NCI-H460 (cell line): ENCODE measurements at regions not wholly inside any gene's neighbourhood (a gene's known extent, or its start where the extent isn't known, plus 50 kb on each side); places are given as distances from the start of the nearest gene placed in this dataset.
"Not testable (repeated sequence)": the region's sequence is repeated elsewhere in the genome, so short reads cannot be mapped to it uniquely, and the experiment has no call there.

Experiments used
- DNase-seq: peaks from one replicate; pipeline ENCODE4 v3.0.0-alpha.2; 2016; ENCODE audit warnings: low read depth; ENCODE audit errors: extremely low read depth

- DNase-seq = no peak
Measured at GRCh38 chrX:13188731-13189309, 131.0 kb downstream of the ATXN3L start.

DNA sequence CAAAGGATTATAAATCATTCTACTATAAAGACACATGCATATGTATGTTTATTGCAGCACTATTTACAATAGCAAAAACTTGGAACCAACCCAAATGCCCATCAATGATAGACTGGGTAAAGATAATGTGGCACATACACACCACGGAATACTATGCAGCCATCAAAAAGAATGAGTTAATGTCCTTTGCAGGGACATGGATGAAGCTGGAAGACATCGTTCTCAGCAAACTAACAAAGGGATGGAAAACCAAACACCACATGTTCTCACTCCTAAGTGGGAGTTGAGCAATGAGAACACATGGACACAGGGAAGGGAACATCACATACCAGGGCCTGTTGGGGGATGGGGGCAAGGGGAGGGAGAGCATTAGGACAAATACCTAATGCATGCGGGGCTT, 133.2 kb downstream of the ATXN3L start:
- not testable (repeated sequence) for DNase-seq

GRCh38 chrX:13180807-13181206, 136.4 kb upstream of the FAM9C start:
- no peak for DNase-seq

DNA sequence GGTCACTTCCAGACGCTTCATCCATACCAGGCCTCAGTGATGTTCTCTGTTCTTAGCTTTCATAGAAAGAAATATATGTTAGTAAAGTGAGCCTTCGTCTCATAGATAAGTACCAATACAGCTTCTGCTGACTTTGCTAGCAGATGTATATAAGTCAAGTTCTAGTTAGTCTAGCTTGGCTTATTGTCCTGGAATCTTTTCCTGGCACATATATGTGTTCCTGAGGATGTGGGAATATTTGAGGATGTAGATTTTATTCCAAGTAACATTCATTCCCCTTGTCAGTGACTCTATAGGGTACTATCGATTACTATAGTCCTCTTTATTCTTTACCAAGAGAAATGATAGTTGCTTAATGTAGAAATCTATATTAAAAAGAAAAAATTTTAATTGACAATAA, 135.2 kb upstream of the FAM9C start:
- no peak for DNase-seq

GRCh38 chrX:13179100-13179499, 134.7 kb upstream of the FAM9C start:
- DNase-seq = no peak

GRCh38 chrX:13177921-13178566, 133.6 kb upstream of the FAM9C start:
- no peak for DNase-seq

DNA sequence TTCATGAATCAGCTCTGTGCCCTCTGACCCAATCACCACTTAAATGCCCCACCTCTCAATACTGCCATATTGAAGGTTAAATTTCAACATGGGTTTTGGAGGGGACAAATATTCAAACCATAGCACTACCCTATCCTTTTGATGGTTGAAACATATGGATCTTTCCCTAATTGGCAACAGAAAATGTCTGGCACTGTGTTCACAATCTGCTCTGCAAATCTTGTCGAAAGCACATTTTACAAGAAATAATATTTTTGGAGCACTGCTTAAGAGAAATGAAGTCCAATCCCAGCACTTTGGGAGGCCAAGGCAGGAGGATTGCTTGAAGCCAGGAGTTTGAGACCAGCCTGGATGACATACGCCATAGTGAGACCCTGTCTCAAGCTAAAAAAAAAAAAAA, 130.6 kb upstream of the FAM9C start:
- no peak for DNase-seq

DNA sequence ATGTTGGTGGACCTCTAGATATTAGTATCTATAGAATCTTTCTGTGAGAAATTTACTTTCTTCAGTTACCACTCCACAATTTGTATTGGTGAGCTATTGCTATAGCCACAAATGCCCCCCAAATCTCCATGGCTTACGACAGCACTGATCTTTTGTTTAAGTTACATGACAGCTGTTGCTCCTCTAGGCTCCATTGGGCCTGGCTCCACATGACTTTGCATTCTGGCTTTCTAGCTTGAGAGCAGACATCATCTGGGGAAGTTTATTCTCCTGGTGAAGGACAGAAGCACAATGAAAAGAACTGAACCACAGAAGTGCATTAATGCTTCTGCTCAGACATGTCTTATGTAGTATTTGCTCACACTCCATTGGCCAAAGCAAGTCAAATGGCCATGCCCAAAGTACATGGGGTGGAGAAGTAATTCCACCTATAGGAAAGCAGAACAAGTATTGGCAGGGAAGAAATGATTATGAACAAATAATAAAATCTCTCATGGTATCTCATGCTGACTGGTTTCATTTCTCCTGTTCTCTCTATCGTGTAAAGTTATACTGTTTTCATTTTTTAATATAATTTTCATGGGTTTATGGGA, 126.6 kb upstream of the FAM9C start:
- DNase-seq = no peak

- no peak for DNase-seq
Measured at GRCh38 chrX:13169684-13170083, 125.3 kb upstream of the FAM9C start.

DNA sequence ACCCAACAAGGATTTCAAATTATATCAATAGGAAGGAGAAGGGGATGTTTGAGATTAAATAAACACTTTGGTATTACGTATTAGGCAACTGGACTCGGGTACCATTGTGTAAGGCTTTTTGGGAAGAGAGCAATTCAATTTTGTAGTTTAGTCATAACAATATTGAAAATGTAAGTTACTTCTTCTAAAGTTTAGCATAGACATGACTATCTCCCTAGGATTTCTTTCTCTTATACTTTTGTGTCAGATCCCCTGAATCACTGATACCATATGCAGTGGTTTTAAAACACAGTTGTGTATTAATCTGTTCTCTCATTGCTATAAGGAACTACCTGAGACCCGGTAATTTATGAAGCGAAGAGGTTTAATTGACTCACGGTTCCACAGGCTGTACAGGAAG, 123.8 kb upstream of the FAM9C start:
- no peak for DNase-seq

DNA sequence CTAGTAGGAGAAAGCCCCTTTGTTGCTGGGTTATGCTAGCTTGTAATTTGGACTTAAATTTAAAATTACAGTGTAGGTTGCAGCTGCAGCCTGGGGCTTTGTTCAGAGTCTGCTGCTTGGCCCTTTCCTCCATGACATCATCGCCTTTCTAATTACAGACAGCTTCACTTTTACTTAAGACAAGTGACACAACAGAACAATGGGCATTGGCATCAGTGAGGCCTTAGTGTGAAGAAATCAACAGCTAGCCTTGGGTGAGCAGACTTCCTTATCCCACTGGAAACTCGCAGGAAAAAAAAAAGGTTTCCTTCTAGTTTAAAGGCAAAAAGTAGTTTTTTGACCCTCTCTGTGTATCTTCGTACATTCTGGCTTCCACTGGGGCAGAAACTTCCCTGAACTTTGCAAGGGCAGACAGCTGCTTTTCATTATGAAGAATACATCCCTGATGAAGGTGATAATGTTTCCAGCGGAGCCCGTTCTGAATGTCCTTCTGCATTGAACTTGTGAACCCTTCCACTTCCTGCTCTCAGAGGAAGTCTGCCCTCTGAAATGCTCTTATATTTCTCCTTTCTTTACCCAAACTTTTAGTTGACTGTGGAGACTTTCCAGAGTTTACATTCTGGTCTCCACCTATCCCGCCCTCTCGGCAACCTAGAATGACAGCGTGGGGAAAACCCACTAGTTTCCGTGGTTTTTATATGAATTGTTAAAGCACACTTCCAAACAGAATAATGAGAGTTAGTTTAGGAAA, 123.2 kb upstream of the FAM9C start:
- DNase-seq = no peak

- no peak for DNase-seq
Measured at GRCh38 chrX:13165266-13166189, 121.1 kb upstream of the FAM9C start.

DNA sequence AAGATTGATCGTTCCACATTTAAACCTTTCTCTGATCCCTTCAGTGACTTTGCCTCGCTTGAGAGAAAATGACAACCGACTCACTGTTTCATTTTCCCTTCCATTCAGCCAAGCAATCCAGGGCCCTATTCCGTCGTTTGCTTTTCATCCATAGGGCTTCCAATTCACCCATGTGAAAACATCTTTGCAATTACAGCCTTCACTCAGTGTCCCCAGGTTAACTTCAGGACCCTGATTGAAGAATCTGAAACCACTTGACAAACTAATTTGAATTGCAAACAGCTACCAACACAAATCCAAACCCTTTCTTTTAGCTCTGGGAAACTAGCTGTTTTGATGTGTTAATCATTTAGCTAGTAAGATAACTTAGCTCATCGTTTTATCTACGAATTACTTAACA, 120.2 kb upstream of the FAM9C start:
- DNase-seq = no peak

DNA sequence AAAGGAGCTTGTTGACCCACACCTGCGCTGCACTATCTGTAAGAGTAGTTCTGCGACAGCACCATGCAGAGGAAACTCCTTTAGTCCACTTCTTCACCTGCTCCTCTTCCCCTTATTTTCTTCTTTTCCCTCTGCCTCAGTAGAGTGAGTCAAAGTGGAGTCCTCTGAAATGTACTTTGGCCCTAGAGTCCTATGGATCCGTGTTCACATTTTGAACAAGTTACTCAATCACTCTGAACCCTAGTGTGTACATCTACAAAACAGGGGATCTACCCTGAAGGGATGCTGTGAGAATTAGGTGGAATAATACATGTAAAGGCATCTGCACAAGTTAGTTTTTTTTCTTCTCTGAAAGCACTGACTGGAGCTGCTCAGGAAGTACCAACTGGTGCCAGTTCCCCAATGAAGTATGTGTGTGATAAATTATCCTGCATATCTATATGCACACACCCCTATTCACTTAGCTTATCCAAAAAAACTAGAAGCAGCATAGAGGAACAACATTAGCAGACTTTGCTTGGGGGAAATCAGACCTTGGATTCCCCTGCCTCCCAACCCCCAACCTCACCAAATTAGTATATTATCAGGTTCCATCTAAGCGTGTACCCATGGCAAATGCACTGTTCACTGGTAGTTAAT, 118.5 kb upstream of the FAM9C start:
- no peak for DNase-seq

DNA sequence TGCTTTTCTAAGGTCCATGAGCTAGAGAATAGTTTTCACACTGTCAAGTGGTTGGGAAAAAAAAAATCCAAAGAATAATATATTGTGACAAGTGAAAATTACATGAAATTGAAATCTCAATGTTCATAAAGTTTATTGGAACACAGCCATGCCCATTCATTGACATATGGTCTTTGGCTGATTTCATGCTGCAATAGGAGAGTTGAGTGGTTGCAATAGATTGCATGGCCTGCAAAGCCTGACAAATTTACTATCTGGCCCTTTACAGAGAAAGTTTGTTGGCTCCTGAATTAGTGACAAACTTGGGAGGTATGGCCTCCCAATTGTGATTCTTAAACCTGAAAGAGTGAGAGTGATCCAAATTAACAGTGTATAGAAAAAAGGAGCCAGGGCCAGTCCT, 115.5 kb upstream of the FAM9C start:
- DNase-seq = no peak

DNA sequence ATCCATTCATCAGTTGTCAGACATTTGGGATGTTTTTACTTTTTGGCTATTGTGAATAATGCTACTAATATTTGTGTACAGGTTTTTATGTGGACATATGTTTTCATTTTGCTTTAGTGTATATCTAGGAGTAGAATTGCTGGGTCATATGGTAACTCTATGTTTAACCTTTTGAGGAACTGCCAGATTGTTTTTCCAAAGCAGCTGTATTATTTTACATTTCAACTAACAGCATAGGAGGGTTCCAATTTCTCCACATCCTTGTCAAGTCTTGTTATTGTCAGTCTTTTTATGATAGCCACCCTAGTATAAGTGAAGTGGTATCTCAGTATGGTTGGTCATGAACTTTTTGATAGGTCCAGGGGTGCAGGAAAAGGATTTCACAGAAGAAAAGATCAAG, 114.5 kb upstream of the FAM9C start:
- no peak for DNase-seq

DNA sequence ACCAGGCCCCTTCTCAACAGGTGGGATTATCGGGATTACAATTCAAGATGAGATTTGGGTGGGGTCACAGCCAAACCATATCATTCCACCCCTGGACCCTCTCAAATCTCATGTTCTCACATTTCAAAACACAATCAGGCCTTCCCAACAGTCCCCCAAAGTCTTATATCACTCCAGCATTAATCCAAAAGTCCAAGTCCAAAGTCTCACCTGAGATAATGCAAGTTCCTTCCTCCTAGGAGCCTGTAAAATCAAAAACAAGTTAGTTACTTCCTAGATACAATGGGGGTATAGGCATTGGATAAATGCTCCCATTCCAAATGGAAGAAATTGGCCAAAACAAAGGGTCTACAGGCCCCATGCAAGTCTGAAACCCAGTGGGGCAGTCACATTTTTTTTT, 111.1 kb upstream of the FAM9C start:
- not testable (repeated sequence) for DNase-seq

DNA sequence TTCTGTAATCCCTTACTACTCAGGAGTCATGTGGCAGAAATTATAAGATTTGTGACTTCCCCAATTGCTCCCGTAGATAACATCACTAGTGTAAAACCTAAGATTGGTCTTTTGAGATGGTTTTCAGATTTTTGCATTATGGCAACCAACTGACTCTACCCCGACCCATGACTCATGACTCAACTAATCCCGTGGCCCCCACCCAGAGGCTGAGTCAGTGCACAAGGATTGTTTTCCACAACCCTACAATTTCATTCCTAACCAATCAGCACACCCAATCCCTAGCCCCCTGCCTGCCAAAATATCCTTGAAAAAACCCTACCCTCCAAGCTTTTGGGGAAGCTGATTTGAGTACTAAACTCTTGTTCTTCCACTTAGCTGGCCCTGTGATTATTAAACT, 109.4 kb upstream of the FAM9C start:
- no peak for DNase-seq

DNA sequence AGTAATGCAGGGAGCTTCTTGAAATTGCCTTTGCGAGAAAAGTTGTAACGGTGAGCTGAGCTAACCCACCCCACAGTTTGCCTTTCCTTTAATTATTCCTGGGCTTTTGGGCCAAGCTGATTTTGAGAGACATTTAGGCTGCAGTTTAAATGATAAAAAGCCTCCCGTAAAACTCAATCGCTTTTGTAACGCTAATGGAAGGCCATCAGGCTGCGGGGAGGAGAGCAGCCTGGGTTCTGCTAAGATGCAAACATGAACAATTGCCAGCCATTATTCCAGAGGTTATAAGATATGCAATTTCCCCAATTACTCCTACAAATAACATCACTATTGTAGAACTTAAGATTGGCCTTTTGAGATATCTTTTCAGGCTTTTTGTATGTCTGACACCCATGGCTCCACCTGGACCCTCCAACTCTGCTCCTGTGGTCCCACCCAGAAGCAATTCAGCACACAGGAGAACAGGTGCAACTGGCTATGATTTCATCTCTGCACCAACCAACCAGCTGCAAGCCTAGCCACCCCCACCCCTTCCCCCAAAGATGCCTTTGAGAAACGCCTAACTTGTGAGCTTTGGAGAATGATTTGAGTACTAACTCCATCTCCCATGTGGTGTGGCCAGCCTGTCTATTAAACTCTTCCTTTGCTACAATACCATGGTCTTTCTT, 108.2 kb upstream of the FAM9C start:
- DNase-seq = no peak
